WTC11 (cell line): ENCODE measurements at regions not wholly inside any gene's neighbourhood (a gene's known extent, or its start where the extent isn't known, plus 50 kb on each side); places are given as distances from the start of the nearest gene placed in this dataset.

Experiments
- TEAD4 ChIP-seq: sonication (generic); formaldehyde crosslinking; IDR thresholded peaks from 2 replicates; pipeline ENCODE4 v1.8.0; 2022; ENCODE audit warnings: mild to moderate bottlenecking, missing genetic modification reagents
- TF ChIP-seq, protein P1 (sequence below): fragments of 200-600 bp; IDR thresholded peaks from 2 replicates; pipeline ENCODE4 v1.8.0; 2022; ENCODE audit warnings: antibody characterized with exemption

DNA sequence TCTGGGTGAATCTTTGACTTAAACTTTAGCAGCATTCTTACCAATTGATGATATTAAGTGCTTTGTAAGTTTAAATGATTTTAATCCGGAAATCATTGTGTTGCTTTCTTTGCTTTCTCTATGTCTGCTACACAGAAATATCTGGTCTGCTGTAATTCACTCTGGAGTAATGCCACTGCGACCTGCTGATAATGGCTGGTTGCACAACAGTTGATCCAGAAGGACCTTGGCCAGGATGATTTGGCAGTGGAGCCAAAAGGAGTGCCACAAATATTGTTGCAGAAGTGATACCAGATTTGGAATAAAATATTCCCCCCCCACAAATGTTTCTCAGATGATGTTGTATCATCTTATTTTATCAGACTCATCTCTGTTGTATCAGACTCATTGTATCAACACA lies 2063.9 kb downstream of the MRPL39 start:
- TF ChIP-seq, protein P1, sequence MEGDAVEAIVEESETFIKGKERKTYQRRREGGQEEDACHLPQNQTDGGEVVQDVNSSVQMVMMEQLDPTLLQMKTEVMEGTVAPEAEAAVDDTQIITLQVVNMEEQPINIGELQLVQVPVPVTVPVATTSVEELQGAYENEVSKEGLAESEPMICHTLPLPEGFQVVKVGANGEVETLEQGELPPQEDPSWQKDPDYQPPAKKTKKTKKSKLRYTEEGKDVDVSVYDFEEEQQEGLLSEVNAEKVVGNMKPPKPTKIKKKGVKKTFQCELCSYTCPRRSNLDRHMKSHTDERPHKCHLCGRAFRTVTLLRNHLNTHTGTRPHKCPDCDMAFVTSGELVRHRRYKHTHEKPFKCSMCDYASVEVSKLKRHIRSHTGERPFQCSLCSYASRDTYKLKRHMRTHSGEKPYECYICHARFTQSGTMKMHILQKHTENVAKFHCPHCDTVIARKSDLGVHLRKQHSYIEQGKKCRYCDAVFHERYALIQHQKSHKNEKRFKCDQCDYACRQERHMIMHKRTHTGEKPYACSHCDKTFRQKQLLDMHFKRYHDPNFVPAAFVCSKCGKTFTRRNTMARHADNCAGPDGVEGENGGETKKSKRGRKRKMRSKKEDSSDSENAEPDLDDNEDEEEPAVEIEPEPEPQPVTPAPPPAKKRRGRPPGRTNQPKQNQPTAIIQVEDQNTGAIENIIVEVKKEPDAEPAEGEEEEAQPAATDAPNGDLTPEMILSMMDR = no peak
- TF ChIP-seq TEAD4 (CRISPR knock-in tag) = no peak
